Large intestine (tissue), 3 donors: ENCODE measurements at regions not wholly inside any gene's neighbourhood (a gene's known extent, or its start where the extent isn't known, plus 50 kb on each side); places are given as distances from the start of the nearest gene placed in this dataset.

ENCODE experiments used
- DNase-seq, 2 donors: peaks; one replicate each; pipeline versions ENCODE4 v3.0.0 to v3.0.0-alpha.2; 2013
- H3K27ac ChIP-seq: one replicate; pipeline ENCODE4 v1.5.1; 2013; ENCODE audit warnings: low read length
- H3K27me3 ChIP-seq: 2 replicates; pipeline ENCODE4 v1.6.1; 2013; ENCODE audit warnings: low read length; ENCODE audit not compliant: control insufficient read depth, insufficient read depth
- H3K36me3 ChIP-seq: 2 replicates; pipeline ENCODE4 v1.6.1; 2013; ENCODE audit warnings: low read length; ENCODE audit not compliant: control insufficient read depth, insufficient read depth
- H3K4me1 ChIP-seq: one replicate; pipeline ENCODE4 v1.6.1; 2013; ENCODE audit warnings: low read length; ENCODE audit not compliant: control insufficient read depth, insufficient read depth
- H3K4me3 ChIP-seq: one replicate; pipeline ENCODE4 v1.5.1; 2013; ENCODE audit warnings: low read length
- H3K9me3 ChIP-seq: one replicate; pipeline ENCODE4 v1.6.1; 2013; ENCODE audit warnings: mild to moderate bottlenecking, low read depth, low read length, moderate library complexity; ENCODE audit not compliant: control insufficient read depth
- WGBS: methylation state at CpG from one replicate; pipeline ENCODE4 v1.1.5; 2013; ENCODE audit warnings: low lambda C conversion rate; ENCODE audit not compliant: insufficient coverage; 5-methylcytosine and 5-hydroxymethylcytosine counted together

GRCh38 chr10:62577076-62577475 is 202.9 kb downstream of the ZNF365 start:
- Histone ChIP-seq H3K4me3 (no peak overlapping the region), H3K36me3 (no peaks in the 10 kb centered on the region), H3K27ac (no peak overlapping the region), H3K4me1 (no peaks in the 10 kb centered on the region), H3K27me3 (peaks cover 2% of the 10 kb centered on the region), H3K9me3 (no peaks in the 10 kb centered on the region)
- DNase-seq, result no peak
- WGBS, result 100% methylated on average over 2 of the region's 4 CpGs

GRCh38 chr10:62577666-62578291 is 203.6 kb downstream of the ZNF365 start:
- peaks cover 2% of the 10 kb centered on the region for H3K27me3 ChIP-seq
- no peaks in the 10 kb centered on the region for H3K4me1 ChIP-seq
- H3K4me3 ChIP-seq, result no peak overlapping the region
- DNase-seq, result no peak
- H3K9me3 ChIP-seq, result no peaks in the 10 kb centered on the region
- WGBS, result no CpG with 5 or more reads among the region's 2 CpGs
- H3K36me3 ChIP-seq, result no peaks in the 10 kb centered on the region
- H3K27ac ChIP-seq, result no peak overlapping the region

GRCh38 chr10:62578301-62578700 is 204.1 kb downstream of the ZNF365 start:
- no peak overlapping the region for H3K27ac ChIP-seq
- peaks cover 2% of the 10 kb centered on the region for H3K27me3 ChIP-seq
- no peaks in the 10 kb centered on the region for H3K4me1 ChIP-seq
- no CpG with 5 or more reads among the region's 6 CpGs for WGBS
- no peak for DNase-seq
- H3K36me3 ChIP-seq, result no peaks in the 10 kb centered on the region
- no peak overlapping the region for H3K4me3 ChIP-seq
- H3K9me3 ChIP-seq, result no peaks in the 10 kb centered on the region

- no peaks in the 10 kb centered on the region for H3K36me3 ChIP-seq
- H3K9me3 ChIP-seq, result no peaks in the 10 kb centered on the region
- DNase-seq, result no peak
- H3K27me3 ChIP-seq, result peaks cover 2% of the 10 kb centered on the region
- H3K27ac ChIP-seq, result no peak overlapping the region
- no peak overlapping the region for H3K4me3 ChIP-seq
- no CpG with 5 or more reads among the region's 1 CpG for WGBS
- no peaks in the 10 kb centered on the region for H3K4me1 ChIP-seq
Observed at GRCh38 chr10:62578916-62579315, 204.7 kb downstream of the ZNF365 start.

- no peak for DNase-seq
- Histone ChIP-seq H3K4me3 (no peak overlapping the region), H3K27ac (no peak overlapping the region), H3K4me1 (no peaks in the 10 kb centered on the region), H3K9me3 (no peaks in the 10 kb centered on the region), H3K27me3 (peaks cover 2% of the 10 kb centered on the region), H3K36me3 (no peaks in the 10 kb centered on the region)
Observed at GRCh38 chr10:62580396-62580795, 206.2 kb downstream of the ZNF365 start.

- no peak overlapping the region for H3K27ac ChIP-seq
- H3K4me1 ChIP-seq, result no peaks in the 10 kb centered on the region
- WGBS, result no CpG with 5 or more reads among the region's 3 CpGs
- H3K27me3 ChIP-seq, result peaks cover 2% of the 10 kb centered on the region
- H3K4me3 ChIP-seq, result no peak overlapping the region
- H3K36me3 ChIP-seq, result no peaks in the 10 kb centered on the region
- H3K9me3 ChIP-seq, result no peaks in the 10 kb centered on the region
- no peak for DNase-seq
Observed at GRCh38 chr10:62581351-62581750, 207.2 kb downstream of the ZNF365 start.

GRCh38 chr10:62582101-62582705 is 208.0 kb downstream of the ZNF365 start:
- Histone ChIP-seq H3K4me3 (no peak overlapping the region), H3K27ac (no peak overlapping the region), H3K27me3 (no peaks in the 10 kb centered on the region), H3K9me3 (no peaks in the 10 kb centered on the region), H3K36me3 (no peaks in the 10 kb centered on the region), H3K4me1 (no peaks in the 10 kb centered on the region)
- DNase-seq, result no peak
- WGBS, result 67% methylated on average over 1 of the region's 4 CpGs

- Histone ChIP-seq H3K27ac (no peak overlapping the region), H3K4me1 (no peaks in the 10 kb centered on the region), H3K36me3 (no peaks in the 10 kb centered on the region), H3K27me3 (no peaks in the 10 kb centered on the region), H3K4me3 (no peak overlapping the region), H3K9me3 (no peaks in the 10 kb centered on the region)
- WGBS, result no CpG with 5 or more reads among the region's 7 CpGs
- DNase-seq, result peak; percentile 8 to 25
Observed at GRCh38 chr10:62582804-62583208, 208.6 kb downstream of the ZNF365 start.

GRCh38 chr10:62583876-62584615 is 209.9 kb downstream of the ZNF365 start:
- no peak for DNase-seq
- no peaks in the 10 kb centered on the region for H3K36me3 ChIP-seq
- WGBS, result 100% methylated on average over 2 of the region's 3 CpGs
- H3K27me3 ChIP-seq, result no peaks in the 10 kb centered on the region
- H3K27ac ChIP-seq, result no peak overlapping the region
- H3K4me3 ChIP-seq, result no peak overlapping the region
- no peaks in the 10 kb centered on the region for H3K9me3 ChIP-seq
- no peaks in the 10 kb centered on the region for H3K4me1 ChIP-seq

- no peak for DNase-seq
- Histone ChIP-seq H3K4me1 (no peaks in the 10 kb centered on the region), H3K27me3 (no peaks in the 10 kb centered on the region), H3K27ac (no peak overlapping the region), H3K4me3 (no peak overlapping the region), H3K36me3 (no peaks in the 10 kb centered on the region), H3K9me3 (no peaks in the 10 kb centered on the region)
- WGBS, result 56% methylated on average over 2 of the region's 2 CpGs
Observed at GRCh38 chr10:62584731-62585130, 210.6 kb downstream of the ZNF365 start.
